ENCODE measurements at regions not wholly inside any gene's neighbourhood (a gene's known extent, or its start where the extent isn't known, plus 50 kb on each side); places are given as distances from the start of the nearest gene placed in this dataset.

DNA sequence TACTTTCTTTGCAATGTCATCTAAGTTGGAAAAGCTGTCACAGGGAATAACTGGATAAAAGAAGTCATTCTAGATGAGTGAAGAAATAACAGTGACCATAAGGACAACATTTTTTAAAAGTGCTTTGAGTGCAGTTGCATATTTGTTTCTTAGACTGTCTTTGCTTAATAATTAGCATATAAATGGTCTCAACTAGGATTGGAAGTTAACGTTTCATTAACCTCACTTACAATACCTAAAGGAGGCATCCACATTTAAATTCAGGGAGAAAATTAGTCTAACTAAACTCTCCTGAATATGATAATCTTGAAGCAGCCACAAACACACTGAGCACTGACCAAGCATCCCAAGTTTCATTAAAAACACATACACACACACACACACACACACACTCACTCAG lies 780.7 kb downstream of the PCDH18 start:
- DNase-seq (ENCODE audit: low read depth) = no peak

DNA sequence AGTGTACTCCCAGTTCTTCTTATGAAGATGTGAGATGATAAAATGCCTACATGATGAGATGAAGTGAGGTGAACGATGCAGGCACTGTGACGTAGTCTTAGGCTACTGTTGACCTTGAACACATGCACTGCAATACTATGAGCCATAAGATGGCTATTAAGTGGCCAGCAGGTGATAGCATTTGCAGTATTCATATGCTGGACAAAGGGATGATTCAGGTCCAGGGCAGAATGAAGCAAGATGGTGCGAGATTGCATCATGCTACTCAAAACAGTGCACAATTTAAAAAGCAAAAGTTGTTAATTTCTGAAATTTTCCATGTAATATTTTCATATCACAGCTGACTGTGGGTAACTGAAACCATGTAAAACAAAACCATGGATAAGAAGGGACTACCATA lies 781.4 kb downstream of the PCDH18 start:
- DNase-seq (ENCODE audit: low read depth) = peak; percentile 25

DNA sequence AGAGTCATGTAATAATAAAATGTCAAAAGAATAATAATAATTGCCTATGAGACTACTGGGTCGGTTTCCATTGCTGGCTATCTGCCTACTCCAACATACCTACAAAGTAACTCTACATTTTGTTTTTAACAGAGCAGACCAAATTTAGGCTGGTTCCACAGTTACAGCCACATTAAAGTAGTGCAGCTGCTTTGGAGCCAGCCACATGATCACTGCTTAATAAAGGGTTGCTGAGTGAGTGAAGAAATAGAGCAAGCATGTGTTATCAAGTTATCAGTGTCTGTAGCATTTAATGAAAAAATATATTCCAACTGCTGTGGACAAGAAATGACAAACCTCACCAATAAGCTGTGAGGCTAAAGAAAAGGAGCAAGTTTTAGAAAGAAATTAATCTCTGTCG lies 782.3 kb downstream of the PCDH18 start:
- DNase-seq (ENCODE audit: low read depth) = no peak

DNA sequence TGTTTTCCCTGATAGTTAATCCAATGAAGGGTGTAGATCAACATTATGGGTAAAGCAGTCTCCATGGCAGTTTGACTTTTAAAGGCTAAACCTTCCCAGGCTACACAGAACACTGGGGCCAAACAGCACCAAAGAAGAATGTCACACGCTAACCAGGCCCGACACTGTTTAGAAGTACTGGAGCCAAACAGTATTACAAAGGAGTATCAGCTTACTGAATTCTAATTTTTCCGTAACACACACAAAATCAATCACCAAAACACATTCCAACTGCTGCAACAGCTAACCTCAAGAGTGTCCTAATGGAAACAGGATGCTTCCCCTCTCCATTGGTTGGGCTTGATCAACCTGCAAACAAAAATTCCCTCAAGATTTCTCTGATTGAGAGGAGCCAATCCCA lies 783.5 kb downstream of the PCDH18 start:
- DNase-seq (ENCODE audit: low read depth) = no peak

DNA sequence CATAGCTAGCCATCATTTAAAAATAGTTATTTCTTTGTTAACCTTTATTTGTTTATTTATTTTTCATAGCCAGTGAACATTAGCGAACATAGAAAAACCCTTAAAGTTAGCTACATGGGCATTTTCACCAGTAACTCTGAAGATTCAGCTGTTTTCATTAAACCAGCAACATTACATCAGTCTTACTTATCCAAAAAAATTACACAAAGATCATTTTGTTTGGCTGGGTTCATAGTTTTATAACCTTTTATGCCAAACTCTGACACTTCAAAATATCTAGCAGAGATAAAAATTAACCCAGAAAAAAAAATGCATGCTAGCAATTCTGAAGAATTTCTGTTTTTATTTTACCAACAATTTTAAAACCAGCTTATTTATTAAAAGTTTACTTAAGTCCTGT lies 784.1 kb downstream of the PCDH18 start:
- DNase-seq (ENCODE audit: low read depth) = no peak

DNA sequence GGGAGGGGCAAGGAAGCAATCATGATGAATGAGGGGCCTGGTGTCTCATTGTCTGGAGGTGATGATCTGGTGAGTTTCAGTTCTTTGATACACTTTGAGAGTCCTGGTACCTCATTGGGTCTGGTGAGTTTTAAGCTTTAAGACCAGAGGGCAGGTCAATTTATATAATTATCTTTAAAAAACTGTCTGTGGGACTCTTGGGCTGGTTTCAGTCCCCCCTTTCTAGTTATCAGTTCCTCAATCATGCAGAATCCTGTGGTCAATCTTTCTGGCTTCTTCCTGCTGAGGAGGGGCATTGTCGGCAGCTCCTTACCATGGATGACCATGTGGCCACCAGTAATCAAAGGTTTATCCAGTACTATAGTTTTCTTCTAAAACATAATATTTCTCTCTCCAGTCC lies 789.1 kb downstream of the PCDH18 start:
- no peak for DNase-seq (ENCODE audit: low read depth)

DNA sequence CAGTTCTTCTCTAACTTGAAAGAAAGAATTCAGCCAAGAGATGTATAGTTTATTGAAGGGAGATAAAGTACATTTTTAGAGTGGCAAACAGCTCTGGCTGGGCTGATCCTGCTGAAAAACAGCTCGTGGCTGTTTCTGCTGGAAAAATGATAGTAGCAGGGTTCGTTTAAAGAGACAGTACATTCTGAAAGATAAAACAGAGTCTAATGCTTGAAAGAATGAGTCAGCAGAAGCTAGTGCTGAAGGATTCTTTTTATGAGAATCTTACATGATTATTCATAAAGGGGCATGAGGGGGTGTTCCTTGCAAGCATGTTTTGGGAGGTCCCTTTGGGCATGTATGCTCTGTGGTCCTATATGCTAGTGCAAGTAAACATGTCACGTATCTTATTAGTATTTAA lies 790.0 kb downstream of the PCDH18 start:
- peak; percentile 49 for DNase-seq (ENCODE audit: low read depth)

DNA sequence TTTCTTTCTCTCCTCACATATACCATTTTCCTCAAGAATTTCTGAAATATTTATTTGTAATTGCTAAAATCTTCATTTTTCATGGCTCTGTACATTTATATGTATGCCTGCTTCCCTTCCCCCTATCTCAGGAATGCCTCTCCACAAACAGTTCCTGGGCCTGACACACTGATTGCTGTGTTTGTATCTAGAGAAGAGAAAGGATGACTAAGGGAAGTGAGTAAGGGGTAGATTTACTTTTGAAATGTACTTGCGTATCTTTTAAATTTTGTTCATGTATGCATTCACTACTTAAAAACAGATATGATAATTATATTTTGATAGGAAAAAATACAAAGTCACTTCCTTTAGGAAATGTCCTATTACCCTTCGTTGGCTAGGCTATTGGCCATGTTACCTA lies 790.8 kb downstream of the PCDH18 start:
- DNase-seq (ENCODE audit: low read depth) = peak; percentile 61

DNA sequence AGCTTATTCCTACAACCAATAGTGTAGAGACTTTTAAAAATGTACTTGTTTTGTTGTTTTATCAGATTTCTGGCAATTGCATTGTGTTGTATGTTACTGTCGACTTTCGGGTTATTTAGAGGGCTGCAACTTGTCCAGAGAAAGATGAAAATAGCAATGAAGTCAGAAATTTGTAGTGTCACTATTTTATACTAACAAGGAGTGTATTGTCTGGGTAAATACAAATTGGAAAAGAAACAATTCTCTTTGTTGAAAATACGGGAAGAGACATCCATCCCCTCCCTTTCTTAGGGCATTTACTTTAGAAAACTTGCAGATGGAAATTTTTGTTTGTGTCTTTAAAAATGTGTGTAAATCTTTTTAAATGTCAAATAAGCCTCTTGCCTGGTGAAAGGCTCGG lies 792.0 kb downstream of the PCDH18 start:
- no peak for DNase-seq (ENCODE audit: low read depth)

DNA sequence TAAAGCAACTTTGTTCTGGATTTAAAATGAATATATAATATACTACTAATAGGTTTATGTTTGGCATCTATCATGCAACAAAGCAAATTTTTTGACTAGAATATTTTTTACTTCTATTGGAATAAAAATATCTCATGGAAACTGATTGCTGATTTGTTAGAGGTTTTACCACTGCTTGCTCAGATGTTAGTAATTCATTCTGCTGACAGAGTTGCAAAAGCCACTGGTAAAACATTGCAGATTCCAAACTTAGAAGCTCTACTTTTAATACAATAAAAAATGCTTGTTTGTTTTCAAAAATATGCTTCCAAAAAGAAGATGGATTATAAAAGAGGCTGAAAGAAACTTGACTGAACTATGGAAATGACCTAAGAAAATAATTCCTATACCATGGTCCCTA lies 795.2 kb downstream of the PCDH18 start:
- DNase-seq (ENCODE audit: low read depth) = no peak

DNA sequence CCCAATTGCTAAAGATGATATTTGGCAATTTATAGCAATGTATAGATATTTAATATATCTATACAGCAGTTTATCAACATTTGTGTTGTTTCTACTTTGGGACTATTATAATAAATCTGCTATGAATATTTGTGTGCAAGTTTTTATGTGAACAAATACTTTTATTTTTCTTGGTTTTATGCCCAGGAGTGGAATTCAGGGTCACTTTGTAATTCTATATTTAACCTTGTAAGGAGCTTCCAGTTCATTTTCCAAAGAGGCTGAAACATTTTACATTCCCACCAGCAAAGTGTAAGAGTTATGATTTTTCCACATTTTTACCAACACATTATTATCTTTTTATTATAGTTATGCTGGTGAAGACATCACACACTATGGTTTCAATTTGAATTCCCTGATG lies 801.3 kb downstream of the PCDH18 start:
- DNase-seq (ENCODE audit: low read depth) = no peak

DNA sequence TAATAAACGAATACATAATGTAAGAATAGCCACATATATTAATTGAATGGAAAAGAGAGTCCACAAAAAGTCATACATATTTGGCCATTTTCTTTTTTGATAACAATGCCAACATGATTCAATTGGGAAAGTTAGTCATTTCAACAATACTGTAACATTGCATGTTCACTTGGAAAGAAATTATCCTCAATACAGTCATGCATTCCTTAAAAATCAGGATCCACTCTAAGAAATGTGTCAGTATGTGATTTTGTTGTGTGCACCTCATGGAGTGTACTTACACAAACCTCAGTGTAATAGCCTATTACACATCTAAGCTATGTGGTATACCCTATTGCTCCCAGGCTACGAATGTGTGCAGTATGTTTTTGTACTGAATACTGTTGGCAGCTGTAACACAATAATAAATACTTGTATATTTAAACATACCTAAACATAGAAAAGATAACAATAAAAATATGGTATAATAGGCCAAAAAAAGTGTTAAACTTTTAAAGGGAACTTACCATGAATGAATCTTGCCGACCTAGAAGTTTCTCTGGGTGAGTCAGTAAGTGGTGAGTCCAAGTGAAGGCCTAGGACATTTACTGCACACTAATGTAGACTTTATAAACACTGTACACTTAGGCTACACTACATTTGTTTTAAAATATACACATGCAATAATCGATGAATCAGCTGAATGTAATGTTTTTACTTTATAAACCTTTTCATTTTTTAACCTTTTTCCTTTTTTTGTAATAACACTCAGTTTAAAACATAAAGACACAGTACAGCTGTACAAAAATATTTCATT lies 806.8 kb downstream of the PCDH18 start:
- DNase-seq (ENCODE audit: low read depth) = peak; percentile 32

DNA sequence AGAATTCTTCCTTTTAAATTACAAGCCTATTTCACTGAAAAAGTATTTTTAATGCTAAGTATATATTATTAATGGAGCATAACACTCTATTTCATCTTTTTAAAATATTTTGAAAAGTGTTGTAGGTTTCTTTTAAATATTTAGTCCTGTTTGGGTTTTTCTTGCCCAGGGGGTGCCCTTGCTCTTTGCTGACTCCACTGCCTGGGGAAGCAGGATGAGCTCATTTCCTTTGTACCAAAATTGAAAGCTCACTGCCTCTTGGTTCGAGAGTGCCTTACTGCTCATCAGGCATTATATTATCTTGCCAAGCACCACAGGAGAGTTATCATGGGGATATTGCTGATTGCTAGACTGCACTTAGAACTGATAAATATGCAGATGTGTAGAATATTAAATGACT lies 819.2 kb downstream of the PCDH18 start:
- peak; percentile 22 for DNase-seq (ENCODE audit: low read depth)

DNA sequence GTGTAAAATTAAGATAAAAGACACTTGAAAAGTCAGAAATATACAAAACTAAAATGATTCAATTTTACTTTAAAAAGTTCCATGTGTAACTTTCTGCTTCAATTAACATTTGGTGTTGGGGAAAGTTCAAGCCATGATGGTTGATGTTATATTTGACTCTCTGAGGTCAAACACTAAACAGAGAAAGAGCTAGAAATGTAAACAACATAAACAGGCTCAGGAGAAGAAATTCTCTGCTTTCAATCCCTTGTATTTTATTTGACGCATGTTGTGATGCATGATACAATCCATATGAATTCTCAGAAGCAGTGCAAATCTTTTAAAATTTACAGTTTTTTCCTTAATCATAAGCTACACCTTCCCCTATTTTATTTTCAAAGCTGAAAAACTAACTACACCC lies 822.4 kb downstream of the PCDH18 start:
- DNase-seq (ENCODE audit: low read depth) = no peak

DNA sequence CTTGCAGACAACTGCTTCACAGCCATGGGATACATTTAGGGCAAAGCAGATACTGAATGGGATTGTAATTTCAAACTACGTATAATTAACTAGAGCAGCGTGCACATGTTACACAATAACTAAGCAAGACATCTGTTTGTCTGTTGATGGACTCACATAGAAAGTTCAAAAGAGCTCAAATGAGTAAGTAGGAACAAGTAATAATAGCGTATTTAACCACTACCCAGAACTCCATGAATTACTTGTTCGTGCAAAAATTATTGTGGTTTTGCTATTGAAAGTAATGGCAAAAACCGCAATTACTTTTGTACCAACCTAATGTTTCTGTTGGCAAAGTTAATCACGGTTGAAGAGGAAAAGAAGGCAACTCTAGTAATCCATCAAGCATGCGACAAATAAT lies 825.4 kb downstream of the PCDH18 start:
- no peak for DNase-seq (ENCODE audit: low read depth)

DNA sequence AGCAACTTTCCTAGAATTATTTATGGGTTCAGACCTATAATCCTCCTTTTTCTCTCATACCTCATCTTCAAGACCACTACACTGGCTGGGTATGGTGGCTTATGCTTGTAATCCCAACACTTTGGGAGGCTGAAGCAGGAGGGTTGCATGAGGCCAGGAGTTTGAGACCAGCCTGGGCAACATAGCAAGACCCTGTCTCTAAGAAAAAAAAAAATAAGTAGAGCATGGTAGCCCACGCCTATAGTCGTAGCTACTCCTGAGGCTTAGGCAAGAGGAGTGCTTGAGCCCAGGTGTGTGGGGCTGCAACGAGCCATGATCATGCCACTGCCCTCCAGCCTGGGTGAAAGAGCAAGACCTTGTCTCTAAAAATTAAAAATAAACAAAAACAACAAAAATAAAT lies 832.4 kb downstream of the PCDH18 start:
- DNase-seq (ENCODE audit: low read depth) = no peak

DNA sequence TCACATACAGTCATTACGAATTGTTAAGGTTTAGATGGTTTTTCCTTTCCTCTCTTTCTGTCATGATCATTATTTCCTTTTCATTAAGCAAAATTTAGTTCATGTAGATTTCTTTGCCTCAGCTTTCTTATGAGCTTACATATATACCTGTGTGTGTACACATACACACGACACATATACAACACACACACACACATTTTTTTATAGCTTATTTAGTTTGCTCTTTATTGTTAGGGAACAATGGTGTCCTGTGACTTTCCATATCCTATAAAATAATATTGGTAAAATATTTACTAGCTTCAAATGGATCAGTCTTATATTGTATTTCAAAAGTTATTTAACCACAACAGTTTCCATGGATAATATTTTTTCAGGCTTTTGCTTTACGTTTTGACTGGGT lies 840.7 kb downstream of the PCDH18 start:
- DNase-seq (ENCODE audit: low read depth) = no peak

DNA sequence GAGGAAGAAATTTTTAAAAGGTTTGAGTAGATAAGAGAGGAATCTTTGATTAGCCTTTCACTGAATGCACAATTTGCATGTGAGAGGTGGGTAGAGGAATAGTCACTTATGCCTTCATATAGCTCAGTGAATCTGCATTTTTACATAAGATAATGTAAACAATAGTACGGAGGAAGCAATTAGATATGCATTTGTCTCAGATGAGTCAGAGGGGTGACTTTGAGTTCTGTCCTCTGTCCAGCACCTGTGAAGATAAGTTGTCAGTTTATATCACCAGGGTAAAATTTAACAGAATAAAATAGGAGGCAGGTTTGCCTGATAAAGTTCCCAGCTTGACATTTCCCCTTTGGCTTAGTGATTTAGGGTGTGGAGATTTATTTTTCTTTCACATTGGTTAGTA lies 841.9 kb downstream of the PCDH18 start:
- peak; percentile 2 for DNase-seq (ENCODE audit: low read depth)

DNA sequence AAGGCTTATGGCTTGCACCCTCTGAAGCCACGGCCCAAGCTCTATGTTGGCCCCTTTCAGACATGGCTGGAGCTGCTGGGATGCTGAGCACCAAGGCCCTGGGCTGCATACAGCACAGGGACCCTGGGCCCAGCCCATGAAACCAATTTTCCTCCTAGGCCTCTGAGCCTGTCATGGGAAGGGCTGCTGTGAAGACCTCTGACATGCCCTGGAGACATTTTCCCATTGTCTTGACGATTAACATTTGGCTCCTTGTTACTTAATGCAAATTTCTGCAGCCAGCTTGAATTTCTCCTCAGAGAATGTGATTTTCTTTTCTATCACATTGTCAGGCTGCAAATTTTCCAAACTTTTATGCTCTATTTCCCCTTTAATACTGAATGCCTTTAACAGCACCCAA lies 844.7 kb downstream of the PCDH18 start:
- DNase-seq (ENCODE audit: low read depth) = no peak

DNA sequence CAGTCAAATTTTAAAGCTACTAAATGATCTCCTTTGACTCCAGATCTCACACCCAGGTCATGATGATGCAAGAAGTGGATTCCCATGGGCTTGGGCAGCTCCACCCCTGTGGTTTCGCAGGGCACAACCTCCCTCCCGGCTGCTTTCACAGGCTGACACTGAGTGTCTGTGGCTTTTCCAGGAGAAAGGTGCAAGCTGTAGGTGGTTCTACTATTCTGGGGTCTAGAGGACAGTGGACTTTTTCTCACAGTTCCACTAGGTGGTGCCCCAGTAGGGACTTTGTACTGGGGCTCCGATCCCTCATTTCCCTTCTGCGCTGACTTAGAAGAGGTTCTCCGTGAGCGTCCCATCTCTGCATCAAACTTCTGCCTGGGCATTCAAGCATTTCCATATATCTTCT lies 845.2 kb downstream of the PCDH18 start:
- peak; percentile 1 for DNase-seq (ENCODE audit: low read depth)

DNA sequence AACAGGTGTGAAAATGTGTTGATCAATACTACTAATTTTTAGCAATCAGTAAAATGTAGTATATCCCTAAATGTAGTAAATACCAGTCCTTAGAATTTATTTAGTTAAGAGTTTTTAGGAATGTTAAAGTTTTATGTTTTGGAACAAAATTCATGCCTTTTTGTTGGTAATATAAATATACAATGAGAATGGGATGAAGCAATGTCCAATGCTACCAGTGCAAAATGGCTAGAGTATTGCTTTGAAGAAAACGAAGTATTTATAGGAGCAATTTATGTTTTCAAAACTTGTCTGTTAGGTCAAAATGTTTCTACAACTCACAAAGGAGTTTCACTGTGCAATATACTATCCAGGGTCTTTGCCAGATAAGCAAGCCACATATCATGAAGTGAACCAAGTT lies 851.5 kb downstream of the PCDH18 start:
- DNase-seq (ENCODE audit: low read depth) = no peak

DNA sequence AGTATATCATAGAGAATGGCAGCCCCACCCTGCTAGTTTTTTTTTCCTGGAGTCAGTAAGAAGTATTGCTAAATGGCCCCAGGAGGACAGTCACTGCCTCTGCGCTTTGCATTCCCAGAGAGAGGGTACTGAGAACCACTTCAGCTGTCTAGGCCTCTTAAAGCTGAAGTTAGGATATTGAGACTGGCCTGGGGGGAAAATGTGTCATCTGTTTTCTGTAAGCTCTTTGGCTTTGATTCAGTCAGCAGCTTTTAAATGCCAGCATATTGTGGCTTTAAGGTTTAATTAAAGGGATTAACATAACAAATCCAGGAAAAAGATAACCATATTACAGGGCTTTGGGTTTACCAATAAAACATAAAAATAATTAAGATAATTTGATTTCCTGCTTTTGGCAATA lies 852.0 kb downstream of the PCDH18 start:
- no peak for DNase-seq (ENCODE audit: low read depth)

DNA sequence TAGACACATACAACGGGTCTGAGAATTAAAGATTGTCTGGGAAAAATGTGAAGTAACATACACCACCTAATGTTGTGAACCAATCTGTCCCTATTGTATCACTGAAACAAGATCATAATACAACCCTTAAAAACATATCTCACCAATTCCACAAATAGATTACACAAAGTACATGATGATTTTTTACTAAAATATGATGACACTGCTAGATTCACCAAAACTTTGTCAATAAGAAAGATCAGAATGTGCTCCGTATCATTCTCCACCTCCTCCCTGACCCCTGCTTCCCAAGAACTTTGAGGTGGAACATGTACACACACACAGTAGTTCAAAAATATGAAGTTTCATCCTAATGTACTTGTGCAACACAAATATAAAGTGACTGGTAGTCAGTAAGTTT lies 862.0 kb downstream of the PCDH18 start:
- DNase-seq (ENCODE audit: low read depth) = no peak

DNA sequence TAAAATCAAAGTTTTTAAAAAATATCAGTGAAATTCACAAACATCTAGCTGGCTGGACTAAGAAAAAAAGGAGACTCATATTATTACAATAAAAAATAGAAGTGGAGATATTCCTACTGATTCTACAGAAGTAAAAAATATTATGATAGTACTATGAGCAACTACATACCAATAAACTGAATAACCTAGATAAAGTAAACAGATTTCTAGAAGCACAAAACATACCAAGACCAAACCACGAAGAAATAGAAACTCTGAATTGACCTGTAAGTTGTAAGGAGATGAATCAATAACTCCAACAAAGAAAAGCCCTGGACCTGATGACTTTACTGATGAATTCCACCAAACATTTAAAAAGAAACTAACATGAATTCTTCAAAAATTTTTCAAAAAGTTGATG lies 867.3 kb downstream of the PCDH18 start:
- peak; percentile 32 for DNase-seq (ENCODE audit: low read depth)

DNA sequence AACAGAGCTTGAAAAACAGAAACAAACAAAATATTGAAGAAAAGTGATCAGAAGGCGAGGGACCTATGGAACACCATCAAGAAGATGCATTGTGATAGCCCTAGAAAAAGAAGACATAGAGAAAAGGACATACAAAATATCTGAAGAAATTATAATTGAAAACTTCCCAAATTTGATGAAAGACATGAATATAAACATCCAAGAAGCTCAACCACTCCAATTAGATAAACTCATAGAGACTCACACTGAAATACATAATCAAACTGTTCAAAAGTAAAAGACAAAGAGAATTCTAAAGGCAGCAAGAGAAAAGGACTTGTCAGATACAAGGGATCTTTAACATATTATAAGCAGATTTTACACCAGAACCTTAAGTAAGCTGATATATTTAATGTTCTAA lies 869.8 kb downstream of the PCDH18 start:
- DNase-seq (ENCODE audit: low read depth) = no peak
